ENCODE measurements at regions not wholly inside any gene's neighbourhood (a gene's known extent, or its start where the extent isn't known, plus 50 kb on each side); places are given as distances from the start of the nearest gene placed in this dataset.

- DNase-seq (ENCODE audit: low spot score), result no peak
- TF ChIP-seq, protein P1, sequence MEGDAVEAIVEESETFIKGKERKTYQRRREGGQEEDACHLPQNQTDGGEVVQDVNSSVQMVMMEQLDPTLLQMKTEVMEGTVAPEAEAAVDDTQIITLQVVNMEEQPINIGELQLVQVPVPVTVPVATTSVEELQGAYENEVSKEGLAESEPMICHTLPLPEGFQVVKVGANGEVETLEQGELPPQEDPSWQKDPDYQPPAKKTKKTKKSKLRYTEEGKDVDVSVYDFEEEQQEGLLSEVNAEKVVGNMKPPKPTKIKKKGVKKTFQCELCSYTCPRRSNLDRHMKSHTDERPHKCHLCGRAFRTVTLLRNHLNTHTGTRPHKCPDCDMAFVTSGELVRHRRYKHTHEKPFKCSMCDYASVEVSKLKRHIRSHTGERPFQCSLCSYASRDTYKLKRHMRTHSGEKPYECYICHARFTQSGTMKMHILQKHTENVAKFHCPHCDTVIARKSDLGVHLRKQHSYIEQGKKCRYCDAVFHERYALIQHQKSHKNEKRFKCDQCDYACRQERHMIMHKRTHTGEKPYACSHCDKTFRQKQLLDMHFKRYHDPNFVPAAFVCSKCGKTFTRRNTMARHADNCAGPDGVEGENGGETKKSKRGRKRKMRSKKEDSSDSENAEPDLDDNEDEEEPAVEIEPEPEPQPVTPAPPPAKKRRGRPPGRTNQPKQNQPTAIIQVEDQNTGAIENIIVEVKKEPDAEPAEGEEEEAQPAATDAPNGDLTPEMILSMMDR (IDR thresholded peaks at IDR 0.05; ENCODE audit: extremely low read depth, insufficient read depth, missing control alignments), result no peak
- in situ Hi-C loops (cut with MboI; ENCODE audit: low pct_unique_long_range_greater_than_20kb, low sequenced_read_pairs, unreplicated experiment), result no loop called here
These were observed 70.4 kb downstream of the RCN1 start for GRCh38 chr11:32161293-32161692.

DNA sequence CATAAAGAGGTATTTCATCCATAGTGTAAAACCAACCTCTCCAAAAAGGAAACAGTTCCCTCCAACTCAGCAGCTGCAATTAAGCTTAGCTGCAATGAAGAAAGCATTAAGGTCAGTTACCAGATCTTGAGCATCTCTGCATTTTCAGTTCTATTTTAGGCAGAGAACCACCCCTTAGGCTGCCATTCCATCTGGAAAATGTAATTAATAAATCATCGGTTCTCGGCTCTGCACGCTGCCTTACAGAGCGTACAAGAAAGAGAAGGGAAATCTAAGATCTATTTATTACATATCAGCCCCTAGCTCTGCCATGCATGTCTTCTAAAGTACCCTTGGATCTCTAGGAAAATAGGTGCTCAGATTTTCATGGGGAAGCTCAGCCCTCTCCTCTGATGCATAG is 71.5 kb downstream of the RCN1 start:
- in situ Hi-C loops (cut with MboI; ENCODE audit: low pct_unique_long_range_greater_than_20kb, low sequenced_read_pairs, unreplicated experiment), result no loop called here
- DNase-seq (ENCODE audit: low spot score), result no peak
- TF ChIP-seq, protein P1 (IDR thresholded peaks at IDR 0.05; ENCODE audit: extremely low read depth, insufficient read depth, missing control alignments), result no peak

GRCh38 chr11:32162906-32163305 is 72.0 kb downstream of the RCN1 start:
- no peak for DNase-seq (ENCODE audit: low spot score)
- TF ChIP-seq, protein P1 (IDR thresholded peaks at IDR 0.05; ENCODE audit: extremely low read depth, insufficient read depth, missing control alignments), result no peak
- in situ Hi-C loops (cut with MboI; ENCODE audit: low pct_unique_long_range_greater_than_20kb, low sequenced_read_pairs, unreplicated experiment), result no loop called here

- TF ChIP-seq, protein P1 (IDR thresholded peaks at IDR 0.05; ENCODE audit: extremely low read depth, insufficient read depth, missing control alignments), result no peak
- in situ Hi-C loops (cut with MboI; ENCODE audit: low pct_unique_long_range_greater_than_20kb, low sequenced_read_pairs, unreplicated experiment), result no loop called here
- no peak for DNase-seq (ENCODE audit: low spot score)
These were observed 72.7 kb downstream of the RCN1 start for GRCh38 chr11:32163557-32163956.

GRCh38 chr11:32164836-32165235 is 74.0 kb downstream of the RCN1 start:
- in situ Hi-C loops (cut with MboI; ENCODE audit: low pct_unique_long_range_greater_than_20kb, low sequenced_read_pairs, unreplicated experiment), result loop anchor here (5.0 kb wide), 1 partner anchor 108 kb away; no protein-coding TSS in a partner anchor
- TF ChIP-seq, protein P1 (IDR thresholded peaks at IDR 0.05; ENCODE audit: extremely low read depth, insufficient read depth, missing control alignments), result no peak
- no peak for DNase-seq (ENCODE audit: low spot score)

DNA sequence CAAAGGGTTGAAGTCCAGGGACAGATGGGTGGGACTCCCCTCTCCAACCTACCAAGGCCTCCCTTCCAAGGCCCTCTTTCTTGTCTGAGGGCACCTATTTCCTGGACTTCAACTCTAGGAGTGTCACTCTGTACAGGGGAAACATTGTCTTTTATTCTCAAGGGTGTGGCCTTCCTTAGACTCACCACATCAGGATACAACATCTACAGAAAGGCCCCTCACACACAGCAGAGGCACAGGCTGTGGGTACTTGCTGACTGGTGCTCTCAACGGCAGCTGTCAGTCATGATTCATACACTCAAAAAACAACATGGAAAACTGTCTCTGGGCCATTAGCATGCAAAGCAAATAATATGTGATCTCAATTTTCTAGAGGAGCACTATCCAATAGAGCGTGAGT is 78.0 kb downstream of the RCN1 start:
- TF ChIP-seq, protein P1 (IDR thresholded peaks at IDR 0.05; ENCODE audit: extremely low read depth, insufficient read depth, missing control alignments), result no peak
- in situ Hi-C loops (cut with MboI; ENCODE audit: low pct_unique_long_range_greater_than_20kb, low sequenced_read_pairs, unreplicated experiment), result loop anchor here (5.0 kb wide), 1 partner anchor 112 kb away; no protein-coding TSS in a partner anchor

DNA sequence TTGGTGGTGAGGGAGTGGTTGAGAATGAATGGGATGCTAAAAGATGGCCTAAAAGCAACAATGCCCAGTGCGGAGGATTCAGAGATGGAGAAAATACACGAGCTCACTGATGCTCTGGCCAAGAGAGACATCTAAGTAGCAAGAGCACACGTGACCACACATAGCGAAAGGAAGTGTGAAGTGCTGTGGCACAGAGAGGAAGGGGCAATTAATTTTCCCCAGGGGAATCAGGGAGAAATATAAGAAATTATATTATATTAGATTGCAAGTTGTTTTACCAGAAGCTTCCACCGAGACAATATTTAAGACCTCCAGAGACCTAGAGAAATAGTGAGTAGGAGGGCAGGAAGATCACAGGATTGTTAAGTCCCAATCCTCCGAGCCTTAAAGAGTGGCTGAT is 80.6 kb downstream of the RCN1 start:
- in situ Hi-C loops (cut with MboI; ENCODE audit: low pct_unique_long_range_greater_than_20kb, low sequenced_read_pairs, unreplicated experiment), result no loop called here
- TF ChIP-seq, protein P1 (IDR thresholded peaks at IDR 0.05; ENCODE audit: extremely low read depth, insufficient read depth, missing control alignments), result no peak
- no peak for DNase-seq (ENCODE audit: low spot score)

More for the DNA sequence above, 78.0 kb downstream of the RCN1 start:
- no peak for DNase-seq (ENCODE audit: low spot score)

All from GM13977 (cell line).